ENCODE measurements at regions not wholly inside any gene's neighbourhood (a gene's known extent, or its start where the extent isn't known, plus 50 kb on each side); places are given as distances from the start of the nearest gene placed in this dataset.
"Not testable (repeated sequence)": the region's sequence is repeated elsewhere in the genome, so short reads cannot be mapped to it uniquely, and the experiment has no call there.

GRCh38 chr21:15204140-15204969 lies 139.6 kb upstream of the NRIP1 start:
- DNase-seq (ENCODE audit: low spot score): no peak

DNA sequence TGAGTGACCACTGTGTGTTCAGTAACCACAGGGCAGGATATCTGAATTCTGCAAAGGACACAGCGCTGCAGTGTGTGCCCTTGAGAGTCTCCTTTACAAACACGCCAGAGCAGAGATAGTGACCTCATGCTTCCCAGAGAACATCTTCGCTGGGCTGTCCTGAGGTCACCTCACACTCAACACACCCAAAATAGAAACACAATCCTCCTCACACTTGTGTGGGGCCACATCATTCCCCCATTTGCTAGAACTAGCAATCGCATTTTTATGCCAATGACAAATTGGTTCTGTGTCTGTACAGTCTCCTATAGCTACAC lies 140.1 kb upstream of the NRIP1 start:
- DNase-seq (ENCODE audit: low spot score): no peak

DNA sequence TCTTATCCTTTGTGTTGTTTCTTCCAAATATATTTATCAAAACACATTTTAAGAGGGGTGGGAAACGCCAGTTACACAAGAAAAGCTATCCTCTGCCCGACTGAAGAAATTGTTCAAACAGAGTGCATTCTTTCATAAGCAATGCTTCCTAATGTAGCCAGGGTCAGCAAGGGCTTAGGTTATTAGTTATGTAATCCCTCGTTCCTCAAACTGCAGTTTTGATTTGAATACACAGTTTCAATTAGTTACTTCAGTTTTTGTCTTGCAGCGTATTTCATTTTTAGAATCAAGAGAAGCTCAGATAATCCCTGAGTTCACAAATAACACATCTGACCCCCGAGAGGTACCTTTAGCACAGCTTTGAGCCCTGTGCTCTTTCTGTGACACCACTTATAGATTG lies 141.7 kb upstream of the NRIP1 start:
- DNase-seq (ENCODE audit: low spot score): no peak

- no peak for DNase-seq (ENCODE audit: low spot score)
These were observed 142.4 kb upstream of the NRIP1 start for GRCh38 chr21:15207231-15207630.

DNA sequence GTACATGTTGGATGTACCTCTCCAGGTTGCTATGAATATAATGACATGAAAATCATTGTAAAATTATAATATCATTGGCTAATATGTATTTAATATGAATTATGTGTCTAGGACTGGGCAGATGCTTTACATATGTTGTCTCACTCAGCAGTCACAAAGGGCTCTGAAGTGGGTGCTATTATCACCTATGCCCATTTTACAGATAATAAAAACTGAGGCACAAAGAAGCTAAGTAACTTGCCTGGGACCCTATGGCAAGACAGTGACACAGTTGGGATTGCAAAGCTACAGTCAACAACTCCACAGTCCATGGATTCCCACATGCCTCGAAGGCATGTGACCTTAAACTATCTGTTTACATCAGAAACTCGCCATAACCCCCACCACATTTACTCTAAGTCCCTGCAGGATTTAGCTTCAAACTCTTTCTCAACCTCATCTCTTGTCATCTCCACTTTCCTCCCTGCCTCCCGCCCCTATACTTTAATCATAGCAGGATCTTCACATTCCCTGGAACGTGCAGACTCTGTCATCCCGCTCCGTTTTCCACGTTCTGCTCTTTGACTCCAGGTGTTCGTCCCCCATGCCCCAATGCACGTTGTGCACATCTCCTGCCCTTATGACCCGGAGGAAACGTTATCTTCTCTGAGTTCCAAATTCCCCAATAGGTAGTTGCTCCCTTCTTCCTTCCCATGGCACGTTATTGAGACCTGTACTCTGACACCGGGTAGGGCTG lies 143.0 kb upstream of the NRIP1 start:
- no peak for DNase-seq (ENCODE audit: low spot score)

DNA sequence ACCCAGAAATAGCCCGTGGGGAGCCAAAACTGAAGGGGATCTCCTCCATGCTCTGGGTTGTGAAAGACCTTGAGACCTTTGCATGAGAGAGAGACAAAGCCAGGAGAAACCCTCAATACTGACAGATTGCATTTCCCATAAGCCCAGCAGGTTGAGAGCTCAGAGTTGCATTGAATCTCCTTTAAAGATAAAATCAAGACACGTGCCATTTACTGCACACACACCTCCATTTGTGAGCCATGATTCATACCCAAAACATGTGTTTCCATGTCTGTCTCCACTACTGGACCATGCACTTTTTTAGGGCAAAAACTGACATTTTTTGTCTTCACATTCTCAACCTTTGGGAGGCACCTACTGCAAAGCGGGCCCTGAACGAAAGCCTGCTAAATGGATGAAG lies 144.0 kb upstream of the NRIP1 start:
- DNase-seq (ENCODE audit: low spot score): no peak

DNA sequence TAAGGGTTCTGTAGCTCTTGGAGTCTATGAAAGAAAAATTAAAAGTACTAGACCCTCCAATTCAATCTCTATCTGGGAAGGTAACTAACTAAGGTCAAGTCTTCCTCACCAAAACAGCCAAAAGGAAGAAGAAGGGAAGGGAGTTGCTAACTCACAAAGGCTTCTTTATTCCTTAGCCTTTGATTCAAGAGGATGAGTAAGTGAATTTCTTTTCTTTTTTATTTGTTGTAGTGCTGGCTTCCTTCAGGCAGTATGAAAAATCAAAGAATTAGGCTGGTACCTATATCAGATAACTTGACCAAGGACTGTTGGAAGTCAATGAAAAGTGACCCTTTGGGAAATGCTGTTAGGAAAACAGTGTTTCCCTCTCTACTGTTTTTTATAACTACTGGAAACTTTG lies 144.4 kb upstream of the NRIP1 start:
- no peak for DNase-seq (ENCODE audit: low spot score)

DNA sequence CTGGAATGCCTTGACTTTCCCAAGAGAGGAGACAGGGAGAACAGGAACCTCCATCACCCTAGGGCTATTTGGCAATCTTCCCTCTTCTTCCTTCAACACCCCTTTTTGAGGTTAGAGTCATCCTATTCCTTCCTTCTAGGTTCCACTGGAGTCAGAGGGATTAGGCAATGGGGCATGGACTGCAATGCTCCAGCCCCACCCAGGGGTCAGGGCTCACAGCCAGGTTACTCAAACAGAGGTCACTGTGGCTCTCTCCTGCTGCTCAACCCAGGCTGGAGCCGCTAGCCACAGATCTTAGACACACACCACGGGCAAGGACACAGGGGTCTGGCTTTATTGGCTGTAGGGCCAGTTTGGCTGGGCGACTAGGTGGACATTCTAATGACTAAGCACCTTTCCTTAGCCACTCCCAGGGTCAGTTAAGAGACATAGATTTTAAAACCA lies 145.5 kb upstream of the NRIP1 start:
- no peak for DNase-seq (ENCODE audit: low spot score)

- no peak for DNase-seq (ENCODE audit: low spot score)
These were observed 146.8 kb upstream of the NRIP1 start for GRCh38 chr21:15211491-15212133.

- DNase-seq (ENCODE audit: low spot score): no peak
These were observed 147.4 kb upstream of the NRIP1 start for GRCh38 chr21:15212206-15212605.

DNA sequence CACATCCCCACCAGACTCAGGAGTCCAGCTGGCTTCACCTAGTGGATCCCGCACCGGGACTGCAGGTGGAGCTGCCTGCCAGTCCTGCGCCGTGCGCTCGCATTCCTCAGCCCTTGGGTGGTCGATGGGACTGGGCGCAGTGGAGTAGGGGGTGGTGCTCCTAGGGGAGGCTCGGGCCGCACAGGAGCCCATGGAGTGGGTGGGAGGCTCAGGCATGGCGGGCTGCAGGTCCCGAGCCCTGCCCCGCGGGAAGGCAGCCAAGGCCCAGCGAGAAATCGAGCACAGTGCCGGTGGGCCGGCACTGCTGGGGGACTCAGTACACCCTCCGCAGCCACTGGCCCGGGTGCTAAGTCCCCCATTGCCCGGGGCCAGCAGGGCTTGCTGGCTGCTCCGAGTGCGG lies 153.7 kb upstream of the NRIP1 start:
- not testable (repeated sequence) for DNase-seq (ENCODE audit: low spot score)

GRCh38 chr21:15219039-15219438 lies 154.2 kb upstream of the NRIP1 start:
- DNase-seq (ENCODE audit: low spot score): no peak

GRCh38 chr21:15219894-15220293 lies 155.1 kb upstream of the NRIP1 start:
- no peak for DNase-seq (ENCODE audit: low spot score)

- peak; percentile 73 for DNase-seq (ENCODE audit: low spot score)
These were observed 157.1 kb upstream of the NRIP1 start for GRCh38 chr21:15221799-15222386.

GRCh38 chr21:15222707-15223106 lies 157.9 kb upstream of the NRIP1 start:
- DNase-seq (ENCODE audit: low spot score): no peak

GRCh38 chr21:15224346-15225086 lies 159.7 kb upstream of the NRIP1 start:
- no peak for DNase-seq (ENCODE audit: low spot score)

GRCh38 chr21:15227919-15228318 lies 163.1 kb upstream of the NRIP1 start:
- DNase-seq (ENCODE audit: low spot score): no peak

- DNase-seq (ENCODE audit: low spot score): no peak
These were observed 164.6 kb upstream of the NRIP1 start for GRCh38 chr21:15229390-15229789.

- no peak for DNase-seq (ENCODE audit: low spot score)
These were observed 168.8 kb upstream of the NRIP1 start for GRCh38 chr21:15233611-15234010.

DNA sequence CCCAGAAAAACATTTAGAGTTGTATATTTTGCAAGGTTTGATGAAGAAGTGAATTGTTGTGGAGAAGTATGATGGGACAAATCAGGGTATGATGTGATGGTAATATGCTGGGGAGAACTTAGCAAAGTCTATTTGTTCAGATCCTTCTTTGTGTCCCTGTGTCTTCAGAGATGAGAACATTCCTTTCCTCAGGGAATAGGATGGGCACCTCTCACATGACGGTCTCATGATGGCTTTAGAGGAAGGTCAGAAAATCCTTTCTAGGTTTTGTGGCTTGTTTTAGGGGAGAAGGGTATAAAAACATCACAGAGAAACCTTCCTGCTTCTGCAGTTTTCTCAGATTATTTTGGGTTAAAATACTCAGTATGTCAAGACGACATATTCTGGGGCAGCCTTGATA lies 171.3 kb upstream of the NRIP1 start:
- DNase-seq (ENCODE audit: low spot score): no peak

GRCh38 chr21:15240848-15241247 lies 176.0 kb upstream of the NRIP1 start:
- no peak for DNase-seq (ENCODE audit: low spot score)

All from iPS-NIHi11 (cell line).